ENCODE measurements at regions not wholly inside any gene's neighbourhood (a gene's known extent, or its start where the extent isn't known, plus 50 kb on each side); places are given as distances from the start of the nearest gene placed in this dataset.

DNA sequence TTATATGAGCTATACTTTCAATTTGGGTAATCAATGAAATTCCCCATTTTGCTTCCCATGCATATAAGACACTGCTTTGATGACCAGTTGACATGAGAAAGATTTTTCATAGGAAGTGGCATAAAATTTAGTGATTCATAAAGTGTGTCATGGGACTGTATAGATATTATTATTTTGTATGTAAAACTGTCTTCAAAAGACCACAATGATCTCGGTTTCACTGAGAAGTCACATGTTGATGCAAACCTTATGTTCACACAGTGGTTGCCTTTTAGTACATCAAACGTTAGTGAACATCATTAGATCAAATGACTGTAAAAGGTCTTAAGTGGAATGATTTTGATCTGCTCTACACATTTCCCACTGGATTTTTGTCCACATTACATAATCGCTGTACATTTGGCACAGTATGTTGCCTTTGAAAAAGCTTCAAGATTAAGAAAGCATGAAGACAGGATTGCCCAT, 349.2 kb upstream of the MEF2C start:
- ChIA-PET CTCF (ENCODE audit: partially characterized antibody) (interaction anchor here (1.1 kb wide), 2 partner anchors 502 to 1033 kb away, joined by 3 read pairs; no protein-coding TSS in a partner anchor), POLR2A (ENCODE audit: partially characterized antibody) (no interaction called here)
- no peak for DNase-seq (ENCODE audit: low read depth in 1 of 2, low spot score in 2 of 2)
- H2AFZ ChIP-seq (ENCODE audit: low read length) = no peak overlapping the region
- no peak overlapping the region for H3K4ac ChIP-seq (replicated peaks; ENCODE audit: insufficient read length, low read depth, low read length)
- H3K36me3 ChIP-seq (ENCODE audit: control insufficient read depth in 2 of 4, insufficient read depth in 4 of 4, low read length in 3 of 4) = no peaks in the 10 kb centered on the region
- no peak overlapping the region for H3K9ac ChIP-seq (replicated peaks in 1 of 4; ENCODE audit: extremely low read depth in 1 of 4, low read depth in 3 of 4, low read length in 3 of 4)
- H2BK20ac ChIP-seq (ENCODE audit: low read length) = no peak overlapping the region
- no peak overlapping the region for H2BK12ac ChIP-seq (ENCODE audit: low read depth, low read length)
- TF ChIP-seq SRF (IDR thresholded peaks at IDR 0.05; ENCODE audit: low read depth, low read length) = no peak
- no peak for TF ChIP-seq SP4 (IDR thresholded peaks at IDR 0.05; ENCODE audit: low read length)
- TF ChIP-seq PHF8 (conservative IDR thresholded peaks at IDR 0.05; ENCODE audit: low read depth, low read length) = no peak
- TF ChIP-seq CTBP2 (IDR thresholded peaks at IDR 0.05; ENCODE audit: borderline replicate concordance, insufficient read depth, insufficient read length, low read length) = no peak
- no peak overlapping the region for H3K18ac ChIP-seq (ENCODE audit: extremely low read depth, low read length)
- no peaks in the 10 kb centered on the region for H3K79me2 ChIP-seq (ENCODE audit: control insufficient read depth in 1 of 2, insufficient read depth in 2 of 2, low read length in 2 of 2)
- no peak overlapping the region for H4K5ac ChIP-seq (ENCODE audit: insufficient read length, low read depth, low read length)
- no peaks in the 10 kb centered on the region for H3K4me1 ChIP-seq (replicated peaks in 1 of 4; ENCODE audit: control insufficient read depth in 3 of 4, insufficient read depth in 4 of 4, low read length in 3 of 4)
- 91% methylated on average over 3 of the region's 3 CpGs; no CpG with 5 or more reads in 1 of the 2 experiments for WGBS, 2 experiments (ENCODE audit: extremely low coverage in 1 of 2, insufficient coverage in 1 of 2, insufficient read length in 1 of 2, insufficient replicate concordance in 2 of 2, low coverage in 1 of 2, low lambda C conversion rate in 2 of 2, missing lambda C conversion rate in 1 of 2)
- H2BK15ac ChIP-seq (ENCODE audit: low read length) = no peak overlapping the region
- no peaks in the 10 kb centered on the region for H3K79me1 ChIP-seq (ENCODE audit: low read depth, low read length)
- no peaks in the 10 kb centered on the region for H3K23me2 ChIP-seq (ENCODE audit: low read depth, low read length)
- no peak overlapping the region for H2BK120ac ChIP-seq (replicated peaks; ENCODE audit: low read depth, low read length)
- no peak overlapping the region for H3K4me3 ChIP-seq (ENCODE audit: extremely low read depth in 1 of 4, insufficient read depth in 2 of 4, low read depth in 3 of 4, low read length in 4 of 4)
- no peak overlapping the region for H3K14ac ChIP-seq (ENCODE audit: insufficient read length)
- no peak for FAIRE-seq
- no peak overlapping the region for H4K8ac ChIP-seq (ENCODE audit: extremely low read depth, insufficient read depth, low read length)
- H2BK5ac ChIP-seq (ENCODE audit: low read depth, low read length) = no peak overlapping the region
- no peak overlapping the region for H3K56ac ChIP-seq (replicated peaks; ENCODE audit: insufficient read length, low read depth, low read length)
- no peak overlapping the region for H3K23ac ChIP-seq (ENCODE audit: insufficient read length)
- no peak overlapping the region for H3K27ac ChIP-seq (ENCODE audit: low read depth, low read length)
- H4K20me1 ChIP-seq (replicated peaks in 1 of 2; ENCODE audit: control insufficient read depth in 1 of 2, insufficient read depth in 2 of 2, low read length in 2 of 2) = no peaks in the 10 kb centered on the region
- no peak overlapping the region for H3K4me2 ChIP-seq (ENCODE audit: insufficient read depth in 1 of 2, low read depth in 2 of 2, low read length in 2 of 2)
- H3K27me3 ChIP-seq (replicated peaks in 1 of 4; ENCODE audit: control insufficient read depth in 3 of 4, extremely low read depth in 1 of 4, insufficient read depth in 3 of 4, low read length in 3 of 4) = no peaks in the 10 kb centered on the region
- H3K9me3 ChIP-seq (ENCODE audit: insufficient read depth in 2 of 2, low read depth in 1 of 2, low read length in 1 of 2) = no peaks in the 10 kb centered on the region
- H4K91ac ChIP-seq (replicated peaks; ENCODE audit: insufficient read length, low read length) = no peak overlapping the region
- H2AK5ac ChIP-seq (ENCODE audit: low read depth, low read length) = no peak overlapping the region
